Sigmoid colon (tissue), 6 donors: ENCODE measurements at regions not wholly inside any gene's neighbourhood (a gene's known extent, or its start where the extent isn't known, plus 50 kb on each side); places are given as distances from the start of the nearest gene placed in this dataset.

Source experiments
- DNase-seq: peaks from one replicate; pipeline ENCODE4 v3.0.0-alpha.2; 2019
- H3K27ac ChIP-seq, 4 donors: fragments of 200-600 bp; sonication (generic); one replicate each; pipeline ENCODE4 v1.5.1; 2016 to 2019; ENCODE audit warnings: mild to moderate bottlenecking in 1 of 4
- H3K27me3 ChIP-seq, 3 donors: fragments of 200-600 bp; sonication (generic); one replicate each; pipeline ENCODE4 v1.5.1; 2019; ENCODE audit warnings: mild to moderate bottlenecking in 1 of 3
- H3K36me3 ChIP-seq, 4 donors: fragments of 200-600 bp; sonication (generic); one replicate each; pipeline ENCODE4 v1.5.1; 2016 to 2019
- H3K4me1 ChIP-seq, 4 donors: fragments of 200-600 bp; sonication (generic); one replicate each; pipeline ENCODE4 v1.5.1; 2017 to 2019
- H3K4me3 ChIP-seq, 4 donors: fragments of 200-600 bp; sonication (generic); one replicate each; pipeline ENCODE4 v1.5.1; 2017 to 2019; ENCODE audit warnings: mild to moderate bottlenecking in 2 of 4, moderate library complexity in 1 of 4
- H3K9me3 ChIP-seq, 4 donors: fragments of 200-600 bp in 3 of 4; sonication (generic) in 3 of 4; one replicate each; pipeline versions ENCODE4 v1.5.1 to v1.6.1; 2013 to 2019
- CTCF ChIP-seq, 4 experiments: fragments of 450-650 bp in 3 of 4; fragments of 200-600 bp in 1 of 4; IDR thresholded peaks; one replicate each; pipeline ENCODE4 v1.5.1; 2016 to 2019; ENCODE audit warnings: antibody characterized with exemption in 4 of 4, mild to moderate bottlenecking in 3 of 4, moderate library complexity in 2 of 4
- EP300 ChIP-seq, 4 donors: sonication (generic); formaldehyde crosslinking; IDR thresholded peaks; one replicate each; pipeline ENCODE4 v1.6.1; 2017; ENCODE audit warnings: antibody characterized with exemption in 4 of 4
- POLR2A ChIP-seq, 2 donors: fragments of 450-650 bp; IDR thresholded peaks; one replicate each; pipeline ENCODE4 v1.6.1; 2016; ENCODE audit warnings: antibody characterized with exemption in 2 of 2, mild to moderate bottlenecking in 2 of 2, moderate library complexity in 2 of 2
- POLR2AphosphoS5 ChIP-seq, 4 donors: sonication (generic); formaldehyde crosslinking; IDR thresholded peaks; one replicate each; pipeline ENCODE4 v1.6.1; 2017; ENCODE audit warnings: antibody characterized with exemption in 4 of 4
- WGBS, 2 donors: extraction: QIAGEN DNeasy Blood & Tissue Kit; methylation state at CpG; one replicate each; pipeline ENCODE4 v1.1.7; 2013; 5-methylcytosine and 5-hydroxymethylcytosine counted together
- intact Hi-C: fragments of 100-400 bp; cut with DNase I; formaldehyde crosslinking; loops from one replicate; pipeline ENCODE4 v1.15.1; 2023
- donor health status: healthy with polysubstance abuse.
- donor health status: healthy.

- no peak for DNase-seq
- no peaks in the 10 kb centered on the region for H3K4me1 ChIP-seq
- no peaks in the 10 kb centered on the region for H3K27me3 ChIP-seq
- 83% methylated on average over 3 of the region's 3 CpGs for WGBS, 2 donors
- no peaks in the 10 kb centered on the region for H3K9me3 ChIP-seq
- H3K36me3 ChIP-seq = no peaks in the 10 kb centered on the region
- intact Hi-C loops = no loop called here
- TF ChIP-seq EP300 (IDR thresholded peaks at IDR 0.05) = no peak
- TF ChIP-seq CTCF (IDR thresholded peaks at IDR 0.05) = no peak
- TF ChIP-seq POLR2A (IDR thresholded peaks at IDR 0.05) = no peak
- TF ChIP-seq POLR2AphosphoS5 (IDR thresholded peaks at IDR 0.05) = no peak
- H3K27ac ChIP-seq = no peak overlapping the region
- no peak overlapping the region for H3K4me3 ChIP-seq
These were observed 283.2 kb downstream of the NUAK1 start for GRCh38 chr12:105855361-105856047.

GRCh38 chr12:105856048-105856405, 282.7 kb downstream of the NUAK1 start:
- WGBS, 2 donors = 42 to 61% methylated on average over 2 of the region's 2 CpGs
- no peak for DNase-seq
- Histone ChIP-seq H3K27me3 (no peaks in the 10 kb centered on the region), H3K4me3 (no peak overlapping the region), H3K4me1 (no peaks in the 10 kb centered on the region), H3K27ac (no peak overlapping the region), H3K9me3 (no peaks in the 10 kb centered on the region), H3K36me3 (no peaks in the 10 kb centered on the region)
- TF ChIP-seq POLR2A (IDR thresholded peaks at IDR 0.05) = no peak
- TF ChIP-seq POLR2AphosphoS5 (IDR thresholded peaks at IDR 0.05) = no peak
- no peak for TF ChIP-seq CTCF (IDR thresholded peaks at IDR 0.05)
- no peak for TF ChIP-seq EP300 (IDR thresholded peaks at IDR 0.05)
- intact Hi-C loops = no loop called here

- WGBS, 2 donors = 87 to 91% methylated on average over 4 of the region's 4 CpGs
- TF ChIP-seq POLR2AphosphoS5 (IDR thresholded peaks at IDR 0.05) (no peak), CTCF (IDR thresholded peaks at IDR 0.05) (no peak), POLR2A (IDR thresholded peaks at IDR 0.05) (no peak), EP300 (IDR thresholded peaks at IDR 0.05) (no peak)
- Histone ChIP-seq H3K4me1 (no peaks in the 10 kb centered on the region), H3K9me3 (no peaks in the 10 kb centered on the region), H3K27ac (no peak overlapping the region), H3K27me3 (no peaks in the 10 kb centered on the region), H3K4me3 (no peak overlapping the region), H3K36me3 (no peaks in the 10 kb centered on the region)
- intact Hi-C loops = no loop called here
- DNase-seq = no peak
These were observed 279.6 kb downstream of the NUAK1 start for GRCh38 chr12:105858981-105859710.

- TF ChIP-seq EP300 (IDR thresholded peaks at IDR 0.05) = no peak
- H3K4me1 ChIP-seq = no peaks in the 10 kb centered on the region
- no peaks in the 10 kb centered on the region for H3K36me3 ChIP-seq
- no peak for DNase-seq
- H3K27me3 ChIP-seq = no peaks in the 10 kb centered on the region
- H3K9me3 ChIP-seq = no peaks in the 10 kb centered on the region
- 29 to 64% methylated on average over 3 of the region's 3 CpGs for WGBS, 2 donors
- H3K27ac ChIP-seq = no peak overlapping the region
- intact Hi-C loops = no loop called here
- H3K4me3 ChIP-seq = no peak overlapping the region
These were observed 278.1 kb downstream of the NUAK1 start for GRCh38 chr12:105860561-105861207.

GRCh38 chr12:105861227-105861626, 277.5 kb downstream of the NUAK1 start:
- no peaks in the 10 kb centered on the region for H3K36me3 ChIP-seq
- no peak for DNase-seq
- H3K27ac ChIP-seq = no peak overlapping the region
- 54 to 59% methylated on average over 2 of the region's 2 CpGs for whole genome bisulfite sequencing, 2 donors
- H3K4me3 ChIP-seq = no peak overlapping the region
- intact Hi-C loops = no loop called here
- H3K27me3 ChIP-seq = no peaks in the 10 kb centered on the region
- no peaks in the 10 kb centered on the region for H3K4me1 ChIP-seq
- no peak for TF ChIP-seq EP300 (IDR thresholded peaks at IDR 0.05)
- H3K9me3 ChIP-seq = no peaks in the 10 kb centered on the region
